Testis (tissue), 2 donors: ENCODE measurements at regions not wholly inside any gene's neighbourhood (a gene's known extent, or its start where the extent isn't known, plus 50 kb on each side); places are given as distances from the start of the nearest gene placed in this dataset.

Experiments
- POLR2A ChIP-seq: fragments of 450-650 bp; IDR thresholded peaks from one replicate; pipeline ENCODE4 v1.6.1; 2017; ENCODE audit warnings: antibody characterized with exemption, mild to moderate bottlenecking, moderate library complexity
- TF ChIP-seq, protein P1 (sequence below), 3 experiments: fragments of 450-650 bp in 2 of 3; fragments of 200-600 bp in 1 of 3; sonication (generic) in 1 of 3; IDR thresholded peaks; one replicate each; pipeline ENCODE4 v1.5.1; 2016 to 2019; ENCODE audit warnings: antibody characterized with exemption in 3 of 3, mild to moderate bottlenecking in 2 of 3, moderate library complexity in 1 of 3

DNA sequence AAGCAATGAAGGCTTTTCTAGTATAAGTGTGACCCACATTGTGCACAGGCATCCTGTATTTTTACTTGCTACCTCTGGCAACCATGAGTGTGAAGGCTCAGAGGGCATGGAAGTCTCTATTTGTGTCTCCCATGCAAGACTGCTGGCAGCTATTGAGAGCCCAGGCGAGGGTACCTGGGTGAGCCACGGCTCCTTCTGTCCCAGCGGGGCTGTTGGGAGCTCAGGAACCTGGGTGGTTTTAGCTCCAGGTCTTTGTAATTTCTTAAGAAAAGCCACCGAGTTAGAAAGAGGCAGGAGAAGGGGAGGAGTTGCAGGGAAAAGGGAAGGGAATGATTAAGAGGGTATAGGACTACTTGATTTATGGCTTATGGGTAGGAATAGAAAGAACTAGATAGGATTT is 190.4 kb upstream of the SOX1 start:
- TF ChIP-seq, protein P1, sequence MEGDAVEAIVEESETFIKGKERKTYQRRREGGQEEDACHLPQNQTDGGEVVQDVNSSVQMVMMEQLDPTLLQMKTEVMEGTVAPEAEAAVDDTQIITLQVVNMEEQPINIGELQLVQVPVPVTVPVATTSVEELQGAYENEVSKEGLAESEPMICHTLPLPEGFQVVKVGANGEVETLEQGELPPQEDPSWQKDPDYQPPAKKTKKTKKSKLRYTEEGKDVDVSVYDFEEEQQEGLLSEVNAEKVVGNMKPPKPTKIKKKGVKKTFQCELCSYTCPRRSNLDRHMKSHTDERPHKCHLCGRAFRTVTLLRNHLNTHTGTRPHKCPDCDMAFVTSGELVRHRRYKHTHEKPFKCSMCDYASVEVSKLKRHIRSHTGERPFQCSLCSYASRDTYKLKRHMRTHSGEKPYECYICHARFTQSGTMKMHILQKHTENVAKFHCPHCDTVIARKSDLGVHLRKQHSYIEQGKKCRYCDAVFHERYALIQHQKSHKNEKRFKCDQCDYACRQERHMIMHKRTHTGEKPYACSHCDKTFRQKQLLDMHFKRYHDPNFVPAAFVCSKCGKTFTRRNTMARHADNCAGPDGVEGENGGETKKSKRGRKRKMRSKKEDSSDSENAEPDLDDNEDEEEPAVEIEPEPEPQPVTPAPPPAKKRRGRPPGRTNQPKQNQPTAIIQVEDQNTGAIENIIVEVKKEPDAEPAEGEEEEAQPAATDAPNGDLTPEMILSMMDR (IDR thresholded peaks at IDR 0.05): no peak
- no peak for TF ChIP-seq POLR2A
